ENCODE measurements at regions not wholly inside any gene's neighbourhood (a gene's known extent, or its start where the extent isn't known, plus 50 kb on each side); places are given as distances from the start of the nearest gene placed in this dataset.

- CTCF ChIA-PET = interaction anchor here (0.7 kb wide), 1 partner anchor 358 kb away, joined by 3 read pairs; no protein-coding TSS in a partner anchor
- TF ChIP-seq CTBP1 (IDR thresholded peaks at IDR 0.05; ENCODE audit: borderline replicate concordance) (no peak), FOXM1 (IDR thresholded peaks at IDR 0.05; ENCODE audit: borderline replicate concordance) (no peak), FOXK2 (IDR thresholded peaks at IDR 0.05) (no peak), FOXA1 (IDR thresholded peaks at IDR 0.05) (no peak), ZNF384 (IDR thresholded peaks at IDR 0.05) (no peak), NFRKB (IDR thresholded peaks at IDR 0.05) (no peak), LEF1 (IDR thresholded peaks at IDR 0.05; ENCODE audit: borderline replicate concordance) (no peak), L3MBTL2 (conservative IDR thresholded peaks at IDR 0.05) (no peak), BHLHE40 (IDR thresholded peaks at IDR 0.05; ENCODE audit: borderline replicate concordance) (no peak), HDGF (IDR thresholded peaks at IDR 0.05; ENCODE audit: borderline replicate concordance) (no peak), SUZ12 (IDR thresholded peaks at IDR 0.05) (no peak), PKNOX1 (IDR thresholded peaks at IDR 0.05) (no peak), ELF4 (IDR thresholded peaks at IDR 0.05) (no peak), TARDBP (IDR thresholded peaks at IDR 0.05) (no peak), ARNT (IDR thresholded peaks at IDR 0.05) (no peak)
- no peak for DNase-seq (ENCODE audit: extremely low spot score)
- POLR2A ChIA-PET = interaction anchor here (0.5 kb wide), 1 partner anchor 597 kb away, joined by 3 read pairs; no protein-coding TSS in a partner anchor
These were observed 54.0 kb downstream of the NCOR2 start for GRCh38 chr12:124513297-124513867.

GRCh38 chr12:124512667-124513296 is 54.6 kb downstream of the NCOR2 start:
- DNase-seq (ENCODE audit: extremely low spot score) = no peak
- TF ChIP-seq NFRKB (IDR thresholded peaks at IDR 0.05) (no peak), FOXK2 (IDR thresholded peaks at IDR 0.05) (no peak), ZNF384 (IDR thresholded peaks at IDR 0.05) (no peak), TARDBP (IDR thresholded peaks at IDR 0.05) (no peak), HDGF (IDR thresholded peaks at IDR 0.05; ENCODE audit: borderline replicate concordance) (no peak), ARNT (IDR thresholded peaks at IDR 0.05) (no peak), LEF1 (IDR thresholded peaks at IDR 0.05; ENCODE audit: borderline replicate concordance) (no peak), PKNOX1 (IDR thresholded peaks at IDR 0.05) (no peak), L3MBTL2 (conservative IDR thresholded peaks at IDR 0.05) (no peak)
- ChIA-PET CTCF (no interaction called here), POLR2A (interaction anchor here (0.5 kb wide), 1 partner anchor 597 kb away, joined by 3 read pairs; no protein-coding TSS in a partner anchor)

GRCh38 chr12:124511259-124511985 is 56.0 kb downstream of the NCOR2 start:
- DNase-seq (ENCODE audit: extremely low spot score) = no peak
- POLR2A ChIA-PET = no interaction called here
- TF ChIP-seq SUZ12 (IDR thresholded peaks at IDR 0.05) = no peak
- TF ChIP-seq FOXM1 (IDR thresholded peaks at IDR 0.05; ENCODE audit: borderline replicate concordance) = no peak
- TF ChIP-seq L3MBTL2 (conservative IDR thresholded peaks at IDR 0.05) = no peak
- no peak for TF ChIP-seq TARDBP (IDR thresholded peaks at IDR 0.05)
- no peak for TF ChIP-seq ZNF384 (IDR thresholded peaks at IDR 0.05)
- no peak for TF ChIP-seq FOXA1 (IDR thresholded peaks at IDR 0.05)
- TF ChIP-seq CTBP1 (IDR thresholded peaks at IDR 0.05; ENCODE audit: borderline replicate concordance) = no peak
- TF ChIP-seq ELF4 (IDR thresholded peaks at IDR 0.05) = no peak
- TF ChIP-seq LEF1 (IDR thresholded peaks at IDR 0.05; ENCODE audit: borderline replicate concordance) = no peak
- no peak for TF ChIP-seq BHLHE40 (IDR thresholded peaks at IDR 0.05; ENCODE audit: borderline replicate concordance)
- TF ChIP-seq ARNT (IDR thresholded peaks at IDR 0.05) = no peak
- no peak for TF ChIP-seq PKNOX1 (IDR thresholded peaks at IDR 0.05)
- no peak for TF ChIP-seq SP1 (IDR thresholded peaks at IDR 0.05)
- CTCF ChIA-PET = interaction anchor here (0.6 kb wide), 1 partner anchor 10 kb away, joined by 6 read pairs; no protein-coding TSS in a partner anchor

- no peak for TF ChIP-seq SUZ12 (IDR thresholded peaks at IDR 0.05)
- TF ChIP-seq NFRKB (IDR thresholded peaks at IDR 0.05) = no peak
- no peak for TF ChIP-seq BHLHE40 (IDR thresholded peaks at IDR 0.05; ENCODE audit: borderline replicate concordance)
- TF ChIP-seq ARNT (IDR thresholded peaks at IDR 0.05) = no peak
- no peak for TF ChIP-seq ELF4 (IDR thresholded peaks at IDR 0.05)
- no peak for TF ChIP-seq FOXK2 (IDR thresholded peaks at IDR 0.05)
- TF ChIP-seq FOXA1 (IDR thresholded peaks at IDR 0.05) = no peak
- no peak for TF ChIP-seq SP1 (IDR thresholded peaks at IDR 0.05)
- TF ChIP-seq HDGF (IDR thresholded peaks at IDR 0.05; ENCODE audit: borderline replicate concordance) = no peak
- no peak for TF ChIP-seq CTBP1 (IDR thresholded peaks at IDR 0.05; ENCODE audit: borderline replicate concordance)
- TF ChIP-seq PKNOX1 (IDR thresholded peaks at IDR 0.05) = no peak
- TF ChIP-seq LEF1 (IDR thresholded peaks at IDR 0.05; ENCODE audit: borderline replicate concordance) = no peak
- no peak for TF ChIP-seq ZNF384 (IDR thresholded peaks at IDR 0.05)
- no peak for TF ChIP-seq FOXM1 (IDR thresholded peaks at IDR 0.05; ENCODE audit: borderline replicate concordance)
- TF ChIP-seq TARDBP (IDR thresholded peaks at IDR 0.05) = no peak
- no peak for TF ChIP-seq L3MBTL2 (conservative IDR thresholded peaks at IDR 0.05)
- DNase-seq (ENCODE audit: extremely low spot score) = no peak
- ChIA-PET POLR2A (interaction anchor here (1.0 kb wide), 1 partner anchor 8 kb away, joined by 3 read pairs; no protein-coding TSS in a partner anchor), CTCF (interaction anchor here (0.6 kb wide), 1 partner anchor 39 kb away, joined by 3 read pairs; no protein-coding TSS in a partner anchor)
These were observed 57.0 kb downstream of the NCOR2 start for GRCh38 chr12:124510301-124510970.
